ENCODE measurements at regions not wholly inside any gene's neighbourhood (a gene's known extent, or its start where the extent isn't known, plus 50 kb on each side); places are given as distances from the start of the nearest gene placed in this dataset.

GRCh38 chr9:28921857-28922500 is 1348.7 kb upstream of the C9orf72 start:
- TF ChIP-seq, protein P1, sequence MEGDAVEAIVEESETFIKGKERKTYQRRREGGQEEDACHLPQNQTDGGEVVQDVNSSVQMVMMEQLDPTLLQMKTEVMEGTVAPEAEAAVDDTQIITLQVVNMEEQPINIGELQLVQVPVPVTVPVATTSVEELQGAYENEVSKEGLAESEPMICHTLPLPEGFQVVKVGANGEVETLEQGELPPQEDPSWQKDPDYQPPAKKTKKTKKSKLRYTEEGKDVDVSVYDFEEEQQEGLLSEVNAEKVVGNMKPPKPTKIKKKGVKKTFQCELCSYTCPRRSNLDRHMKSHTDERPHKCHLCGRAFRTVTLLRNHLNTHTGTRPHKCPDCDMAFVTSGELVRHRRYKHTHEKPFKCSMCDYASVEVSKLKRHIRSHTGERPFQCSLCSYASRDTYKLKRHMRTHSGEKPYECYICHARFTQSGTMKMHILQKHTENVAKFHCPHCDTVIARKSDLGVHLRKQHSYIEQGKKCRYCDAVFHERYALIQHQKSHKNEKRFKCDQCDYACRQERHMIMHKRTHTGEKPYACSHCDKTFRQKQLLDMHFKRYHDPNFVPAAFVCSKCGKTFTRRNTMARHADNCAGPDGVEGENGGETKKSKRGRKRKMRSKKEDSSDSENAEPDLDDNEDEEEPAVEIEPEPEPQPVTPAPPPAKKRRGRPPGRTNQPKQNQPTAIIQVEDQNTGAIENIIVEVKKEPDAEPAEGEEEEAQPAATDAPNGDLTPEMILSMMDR (IDR thresholded peaks at IDR 0.05) = no peak
- TF ChIP-seq POLR2A (IDR thresholded peaks at IDR 0.05) = no peak

Data from lower leg skin (tissue), 3 donors.